SK-N-MC (cell line): ENCODE measurements at regions not wholly inside any gene's neighbourhood (a gene's known extent, or its start where the extent isn't known, plus 50 kb on each side); places are given as distances from the start of the nearest gene placed in this dataset.

Source experiments
- EZH2 ChIP-seq: fragments of 200-600 bp; sonication (generic); IDR thresholded peaks from one replicate; pipeline ENCODE4 v1.6.1; 2017; ENCODE audit warnings: antibody characterized with exemption
- POLR2AphosphoS5 ChIP-seq: IDR thresholded peaks from 2 replicates; pipeline ENCODE4 v1.6.1; 2012; ENCODE audit warnings: mild to moderate bottlenecking, low read depth, low read length, borderline replicate concordance

DNA sequence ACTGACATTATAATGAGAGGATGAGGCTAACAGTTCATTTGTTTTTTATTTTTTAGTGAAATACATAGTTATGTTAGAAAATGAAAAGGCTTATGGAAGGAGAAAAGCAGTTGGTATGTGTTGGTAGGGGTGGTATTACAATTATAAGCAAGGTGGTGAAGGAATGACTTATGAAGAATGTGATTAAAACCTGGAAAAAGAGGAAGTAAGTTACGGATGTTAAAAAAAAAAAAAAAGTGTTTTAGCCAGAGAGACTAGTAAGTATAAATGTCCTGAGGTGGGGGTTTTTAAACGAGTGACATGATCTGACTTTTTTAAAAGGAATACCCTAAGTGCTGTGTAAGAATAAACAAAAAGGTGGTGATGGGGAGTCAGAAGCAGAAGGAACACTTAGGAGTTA is 206.8 kb downstream of the IL15 start:
- TF ChIP-seq EZH2: no peak
- TF ChIP-seq POLR2AphosphoS5: no peak
